ENCODE measurements at regions not wholly inside any gene's neighbourhood (a gene's known extent, or its start where the extent isn't known, plus 50 kb on each side); places are given as distances from the start of the nearest gene placed in this dataset.

DNA sequence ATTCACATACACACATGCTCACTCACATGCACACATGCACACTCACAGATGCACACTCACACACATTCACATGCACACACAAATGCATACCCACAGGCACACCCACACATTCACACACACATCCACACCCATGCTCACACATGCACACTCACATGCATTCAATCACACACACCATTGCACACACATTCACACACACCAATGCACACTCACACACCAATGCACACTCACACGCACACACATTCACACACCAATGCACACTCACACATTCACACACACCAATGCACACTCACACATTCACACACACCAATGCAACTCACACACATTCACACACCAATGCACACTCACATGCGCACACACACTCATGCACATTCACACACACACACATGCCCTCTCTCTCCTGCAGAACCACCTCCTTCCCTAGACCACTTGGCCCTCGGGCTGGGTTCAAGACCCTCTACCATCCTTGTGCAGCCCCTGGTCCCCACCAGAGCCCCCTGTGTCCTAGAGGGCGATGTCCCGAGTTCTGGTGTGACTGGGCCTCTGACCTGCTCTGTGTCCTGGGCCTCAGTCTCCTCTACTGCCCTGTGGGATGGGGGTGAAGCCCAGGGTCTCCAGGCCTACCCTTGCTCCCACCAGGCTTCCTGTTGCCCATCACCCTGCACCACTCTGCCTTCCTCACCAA, 139.0 kb downstream of the OLFM1 start:
- WGBS, 2 donors, result 94 to 96% methylated on average over 5 of the region's 5 CpGs
- no peak for TF ChIP-seq POLR2A (IDR thresholded peaks at IDR 0.05)
- TF ChIP-seq, protein P1, sequence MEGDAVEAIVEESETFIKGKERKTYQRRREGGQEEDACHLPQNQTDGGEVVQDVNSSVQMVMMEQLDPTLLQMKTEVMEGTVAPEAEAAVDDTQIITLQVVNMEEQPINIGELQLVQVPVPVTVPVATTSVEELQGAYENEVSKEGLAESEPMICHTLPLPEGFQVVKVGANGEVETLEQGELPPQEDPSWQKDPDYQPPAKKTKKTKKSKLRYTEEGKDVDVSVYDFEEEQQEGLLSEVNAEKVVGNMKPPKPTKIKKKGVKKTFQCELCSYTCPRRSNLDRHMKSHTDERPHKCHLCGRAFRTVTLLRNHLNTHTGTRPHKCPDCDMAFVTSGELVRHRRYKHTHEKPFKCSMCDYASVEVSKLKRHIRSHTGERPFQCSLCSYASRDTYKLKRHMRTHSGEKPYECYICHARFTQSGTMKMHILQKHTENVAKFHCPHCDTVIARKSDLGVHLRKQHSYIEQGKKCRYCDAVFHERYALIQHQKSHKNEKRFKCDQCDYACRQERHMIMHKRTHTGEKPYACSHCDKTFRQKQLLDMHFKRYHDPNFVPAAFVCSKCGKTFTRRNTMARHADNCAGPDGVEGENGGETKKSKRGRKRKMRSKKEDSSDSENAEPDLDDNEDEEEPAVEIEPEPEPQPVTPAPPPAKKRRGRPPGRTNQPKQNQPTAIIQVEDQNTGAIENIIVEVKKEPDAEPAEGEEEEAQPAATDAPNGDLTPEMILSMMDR (IDR thresholded peaks at IDR 0.05), result no peak
- DNase-seq (ENCODE audit: low spot score in 2 of 2), result no peak
- H3K4me3 ChIP-seq (ENCODE audit: low read depth, poor library complexity, severe bottlenecking), result no peak overlapping the region
- intact Hi-C loops (cut with DNase I; ENCODE audit: low total_unique reads), result loop anchor here (5.0 kb wide), 1 partner anchor 51 kb away; no protein-coding TSS in a partner anchor

DNA sequence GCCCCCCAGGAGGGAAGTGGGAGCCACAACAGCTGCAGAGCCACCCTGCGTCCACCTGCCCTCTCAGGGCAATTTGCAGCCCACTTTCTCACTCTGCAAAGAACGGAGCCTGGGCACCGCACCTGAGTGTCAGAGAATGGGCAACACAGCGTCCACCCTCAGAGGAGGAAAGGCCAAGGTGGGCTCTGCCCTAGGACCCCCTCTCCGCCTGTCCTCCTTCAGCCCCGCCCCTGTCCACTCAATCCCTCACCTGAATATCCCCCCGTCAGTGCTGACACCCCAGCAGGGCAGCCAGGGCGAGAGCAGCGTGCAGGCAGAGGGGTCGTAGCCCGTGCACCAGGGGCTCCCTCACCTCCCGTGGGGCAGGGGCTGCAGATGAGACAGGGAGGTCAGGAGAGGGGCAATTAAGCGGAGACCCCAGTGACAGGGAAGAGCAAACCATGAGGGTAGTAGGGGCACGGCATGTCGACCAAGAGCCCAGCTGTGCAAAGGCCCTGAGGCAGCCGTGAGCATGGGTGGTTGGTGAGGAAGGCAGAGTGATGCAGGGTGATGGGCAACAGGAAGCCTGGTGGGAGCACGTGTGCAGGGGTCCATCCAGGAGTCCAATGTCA, 140.3 kb downstream of the OLFM1 start:
- H3K4me3 ChIP-seq (ENCODE audit: low read depth, poor library complexity, severe bottlenecking), result no peak overlapping the region
- intact Hi-C loops (cut with DNase I; ENCODE audit: low total_unique reads), result loop anchor here (5.0 kb wide), 1 partner anchor 50 kb away; no protein-coding TSS in a partner anchor
- TF ChIP-seq POLR2A (IDR thresholded peaks at IDR 0.05), result no peak
- TF ChIP-seq, protein P1 (IDR thresholded peaks at IDR 0.05), result no peak
- DNase-seq (ENCODE audit: low spot score in 2 of 2), result no peak
- 76 to 81% methylated on average over 17 of the region's 17 CpGs for WGBS, 2 donors

DNA sequence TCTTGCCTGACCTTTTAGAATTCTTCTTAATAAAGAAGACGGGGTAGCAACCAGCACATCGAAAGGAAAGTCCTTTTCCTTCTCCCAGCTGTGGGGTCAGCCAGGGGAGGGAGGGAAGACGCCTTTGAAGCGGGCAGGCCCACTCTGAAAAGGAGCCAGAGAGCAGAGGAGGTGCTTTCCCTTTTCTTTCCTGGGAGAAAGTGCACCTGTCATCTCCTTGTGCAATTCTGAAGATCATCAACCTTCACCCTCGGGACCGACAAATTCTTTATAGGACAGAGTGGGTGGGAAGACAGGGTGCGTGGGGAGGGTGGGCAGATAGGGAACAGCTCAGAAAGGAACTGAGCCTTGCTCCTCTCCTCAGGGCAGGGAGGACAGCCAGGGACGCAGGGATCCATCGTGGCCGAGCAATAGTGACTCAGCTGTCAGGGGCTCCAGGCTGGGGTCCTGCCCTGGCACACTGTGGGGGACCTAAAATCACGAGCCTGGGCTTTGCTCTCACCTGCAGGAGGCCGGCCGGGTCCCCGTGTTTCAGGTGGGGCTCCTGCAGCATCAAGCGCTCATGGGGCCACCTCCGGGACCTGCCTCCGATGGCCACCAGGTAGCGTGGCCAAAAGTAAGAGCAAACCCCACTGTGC, 141.0 kb downstream of the OLFM1 start:
- no peak for TF ChIP-seq POLR2A (IDR thresholded peaks at IDR 0.05)
- TF ChIP-seq, protein P1 (IDR thresholded peaks at IDR 0.05), result no peak
- intact Hi-C loops (cut with DNase I; ENCODE audit: low total_unique reads), result loop anchor here (5.0 kb wide), 1 partner anchor 49 kb away; no protein-coding TSS in a partner anchor
- 61 to 66% methylated on average over 18 of the region's 18 CpGs for WGBS, 2 donors
- no peak for DNase-seq (ENCODE audit: low spot score in 2 of 2)
- no peak overlapping the region for H3K4me3 ChIP-seq (ENCODE audit: low read depth, poor library complexity, severe bottlenecking)

DNA sequence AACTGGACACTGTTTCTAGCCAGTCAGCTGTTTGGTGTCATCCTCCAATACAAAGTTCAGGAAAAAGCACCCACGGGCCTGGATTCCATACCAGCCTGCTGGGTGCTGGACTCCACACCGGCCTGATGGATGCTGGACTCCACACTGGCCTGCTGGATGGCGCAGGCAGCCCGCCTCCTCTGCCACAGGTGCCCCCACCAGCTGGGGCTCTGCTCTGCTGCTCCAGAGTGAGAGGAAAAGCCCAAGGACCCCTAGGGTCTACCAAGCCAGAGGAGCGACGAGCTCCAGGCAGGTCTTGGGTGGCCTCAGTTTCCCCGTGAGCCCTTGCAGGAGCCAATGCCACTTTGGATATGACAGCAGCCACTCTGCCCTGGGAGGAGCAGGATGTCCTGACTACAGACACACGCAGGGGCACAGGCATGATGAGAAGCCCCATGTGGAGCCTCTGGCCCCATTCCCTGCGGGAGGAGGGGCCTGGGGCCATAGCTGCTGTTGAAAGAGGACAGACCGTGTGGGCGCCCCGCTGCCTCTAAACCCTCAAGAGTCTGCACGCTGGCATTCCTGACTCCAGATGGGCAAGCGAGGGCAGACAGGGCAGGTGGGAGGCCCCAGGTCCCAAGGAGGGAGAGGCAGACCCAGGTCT, 141.6 kb downstream of the OLFM1 start:
- no peak overlapping the region for H3K4me3 ChIP-seq (ENCODE audit: low read depth, poor library complexity, severe bottlenecking)
- DNase-seq (ENCODE audit: low spot score in 2 of 2), result no peak
- intact Hi-C loops (cut with DNase I; ENCODE audit: low total_unique reads), result loop anchor here (5.0 kb wide), 1 partner anchor 48 kb away; no protein-coding TSS in a partner anchor
- 76 to 85% methylated on average over 13 to 14 of the region's 14 CpGs for WGBS, 2 donors
- TF ChIP-seq, protein P1 (IDR thresholded peaks at IDR 0.05), result no peak
- TF ChIP-seq POLR2A (IDR thresholded peaks at IDR 0.05), result no peak

DNA sequence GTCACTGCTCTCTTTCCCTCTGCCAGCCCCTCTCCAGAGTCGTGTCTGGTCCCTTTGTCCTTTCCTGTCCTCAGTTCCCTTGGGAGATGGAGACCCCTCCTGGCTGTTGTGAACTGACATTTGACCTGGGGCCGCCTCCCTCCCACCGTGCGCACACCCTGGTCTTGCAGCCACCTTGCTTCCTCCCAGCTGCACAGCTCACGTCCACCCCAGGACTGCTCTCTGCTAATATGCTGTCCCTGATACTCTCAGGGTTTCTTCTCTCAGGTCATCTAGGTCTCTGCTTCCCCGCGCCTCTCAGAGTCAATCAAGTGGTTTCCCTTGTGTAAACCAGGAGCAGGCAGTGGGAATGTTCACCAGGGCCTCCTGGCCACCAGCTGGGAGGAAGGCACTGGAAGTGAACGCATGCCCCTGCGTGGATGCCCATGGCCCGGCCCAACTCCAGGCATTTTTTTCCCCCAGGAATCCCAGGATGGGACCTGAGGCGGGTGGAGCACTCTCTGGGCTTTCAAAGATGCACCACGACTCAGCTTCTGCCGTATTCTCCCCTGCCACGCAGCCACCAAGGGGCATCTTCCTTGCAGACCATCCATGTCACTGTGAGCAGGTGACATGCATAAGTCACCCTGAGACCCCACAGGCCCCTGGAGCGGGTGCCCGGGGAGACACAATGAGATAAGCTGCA, 142.4 kb downstream of the OLFM1 start:
- intact Hi-C loops (cut with DNase I; ENCODE audit: low total_unique reads), result loop anchor here (5.0 kb wide), 1 partner anchor 47 kb away; no protein-coding TSS in a partner anchor
- 78 to 81% methylated on average over 14 to 16 of the region's 16 CpGs for WGBS, 2 donors

More for the DNA sequence above, 142.4 kb downstream of the OLFM1 start:
- H3K4me3 ChIP-seq (ENCODE audit: low read depth, poor library complexity, severe bottlenecking), result no peak overlapping the region
- no peak for DNase-seq (ENCODE audit: low spot score in 2 of 2)
- TF ChIP-seq POLR2A (IDR thresholded peaks at IDR 0.05), result no peak
- TF ChIP-seq, protein P1 (IDR thresholded peaks at IDR 0.05), result no peak
